Inflammatory macrophage treated with lipopolysaccharide for 1 hour (primary cell): ENCODE measurements at regions not wholly inside any gene's neighbourhood (a gene's known extent, or its start where the extent isn't known, plus 50 kb on each side); places are given as distances from the start of the nearest gene placed in this dataset.
"Not testable (repeated sequence)": the region's sequence is repeated elsewhere in the genome, so short reads cannot be mapped to it uniquely, and the experiment has no call there.

Source experiments
- DNase-seq, 2 donors: peaks; one replicate each; pipeline ENCODE4 v3.0.0-alpha.2; 2020 to 2022

DNA sequence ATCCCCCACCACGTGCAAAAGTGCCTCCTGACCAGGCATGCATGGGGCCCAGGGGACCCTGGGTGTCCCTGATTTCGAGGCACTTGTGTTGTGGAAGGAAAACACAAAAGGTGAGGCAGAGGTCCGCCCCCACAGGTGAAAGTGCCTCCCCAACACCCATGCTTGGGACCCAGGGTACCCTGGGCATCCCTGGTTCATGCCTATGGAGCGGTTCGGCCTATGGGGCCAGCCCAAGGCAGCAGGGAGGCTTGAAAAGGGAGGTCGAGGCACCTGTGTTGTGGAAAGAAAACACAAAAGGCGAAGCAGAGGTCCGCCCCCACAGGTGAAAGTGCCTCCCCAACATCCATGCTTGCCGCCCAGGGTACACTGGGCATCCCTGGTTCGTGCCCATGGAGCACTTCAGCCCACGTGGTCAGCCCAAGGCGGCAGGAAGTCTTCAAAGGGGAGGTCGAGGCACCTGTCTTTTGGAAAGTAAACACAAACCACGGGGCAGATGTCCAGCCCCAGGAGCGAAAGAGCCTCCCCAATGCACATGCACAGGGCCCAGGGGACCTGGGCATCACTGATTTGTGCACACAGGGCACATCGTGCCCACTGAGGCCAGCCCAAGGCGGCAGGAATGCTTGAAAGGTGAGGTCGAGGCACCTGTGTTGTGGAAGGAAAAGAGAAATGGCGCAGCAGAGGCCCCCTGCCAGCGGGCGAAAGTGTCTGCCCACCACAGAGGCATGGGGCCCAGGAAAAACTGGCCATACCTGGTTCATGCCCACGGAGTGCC lies 375.5 kb downstream of the ALG10 start:
- no peak for DNase-seq

DNA sequence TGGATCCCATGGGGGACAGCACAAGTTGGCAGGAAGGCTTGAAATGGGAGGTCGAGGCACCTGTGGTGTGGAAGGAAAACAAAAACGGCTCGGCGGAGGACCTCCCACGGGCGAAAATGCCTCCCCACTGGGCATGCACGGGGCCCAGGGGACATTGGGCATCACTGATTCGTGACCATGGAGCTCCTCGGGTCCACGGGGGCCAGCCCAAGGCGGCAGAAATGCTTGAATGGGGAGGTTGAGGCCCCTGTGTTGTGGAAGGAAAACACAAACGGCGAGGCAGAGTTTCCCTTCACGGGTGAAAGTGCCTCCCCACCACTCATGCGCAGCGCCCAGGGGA lies 376.0 kb downstream of the ALG10 start:
- no peak for DNase-seq

DNA sequence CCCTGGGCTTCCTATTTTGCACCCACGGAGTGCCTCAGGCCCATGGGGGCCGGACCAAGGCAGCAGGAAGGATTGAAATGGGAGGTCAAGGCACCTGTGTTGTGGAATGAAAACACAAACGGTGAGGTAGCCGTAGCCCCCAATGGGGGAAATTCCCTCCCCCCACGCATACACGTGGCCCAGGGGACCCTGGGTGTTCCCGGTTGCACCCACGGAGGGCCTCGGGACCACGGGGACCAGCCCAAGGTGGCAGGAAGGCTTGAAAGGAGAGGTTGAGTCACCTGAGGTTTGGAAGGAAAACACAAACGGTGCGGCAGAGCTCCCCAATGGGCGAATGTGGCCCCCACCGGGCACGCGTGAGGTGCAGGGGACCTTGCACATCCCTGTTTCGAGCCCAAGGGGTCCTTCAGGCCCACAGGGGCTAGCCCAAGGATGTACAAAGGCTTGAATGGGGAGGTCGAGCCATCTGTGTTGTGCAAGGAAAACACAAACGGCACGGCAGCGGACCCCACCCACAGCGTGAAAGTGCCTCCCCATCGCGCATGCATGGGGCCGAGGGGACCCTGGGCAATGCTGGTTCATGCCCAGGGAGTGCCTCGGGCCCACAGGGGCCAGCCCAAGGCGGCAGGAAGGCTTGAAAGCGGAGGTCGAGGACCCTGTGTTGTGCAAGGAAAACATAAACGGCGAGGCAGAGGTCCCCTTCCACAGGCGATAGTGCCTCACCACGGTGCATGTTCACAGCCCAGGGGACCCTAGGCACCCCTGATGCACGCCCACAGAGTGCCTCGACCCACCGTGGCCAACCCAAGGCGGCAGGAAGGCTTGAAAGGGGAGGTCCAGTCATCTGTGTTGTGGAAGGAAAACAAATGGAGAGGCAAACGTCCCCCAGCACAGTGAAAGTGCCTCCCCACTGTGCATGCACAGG lies 376.7 kb downstream of the ALG10 start:
- DNase-seq: no peak

DNA sequence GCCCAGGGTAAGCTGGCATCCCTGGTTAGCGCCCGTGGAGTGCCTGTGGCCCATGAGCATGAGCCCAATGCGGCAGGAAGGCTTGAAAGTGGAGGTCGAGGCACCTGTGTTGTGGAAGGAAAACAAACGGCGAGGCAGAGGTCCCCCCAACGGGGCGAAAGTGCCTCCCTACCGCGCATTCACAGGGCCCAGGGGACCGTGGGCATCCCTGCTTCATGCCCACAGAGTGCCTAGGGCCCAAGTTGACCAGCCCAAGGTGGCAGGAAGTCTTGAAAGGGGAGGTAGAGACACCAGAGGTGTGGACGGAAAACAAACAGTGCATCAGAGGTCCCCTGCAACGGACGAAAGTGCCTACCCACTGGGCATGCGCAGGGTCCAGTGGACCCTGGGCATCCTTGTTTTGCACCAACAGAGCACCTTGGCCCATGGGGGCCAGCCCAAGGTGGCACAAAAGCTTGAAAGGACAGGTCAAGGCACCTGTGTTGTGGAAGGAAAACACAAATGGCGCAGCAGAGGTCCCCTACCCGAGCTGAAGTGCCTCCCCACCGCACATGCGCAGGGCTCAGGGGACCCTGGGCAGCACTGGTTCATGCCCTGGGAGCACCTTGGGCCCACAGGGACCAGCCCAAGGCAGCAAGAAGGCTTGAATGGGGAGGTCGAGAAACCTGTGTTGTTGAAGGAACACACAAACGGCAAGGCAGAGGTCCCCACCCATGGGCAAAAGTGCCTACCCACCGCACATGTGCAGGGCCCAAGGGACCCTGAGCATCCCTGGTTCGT lies 377.5 kb downstream of the ALG10 start:
- DNase-seq: no peak

DNA sequence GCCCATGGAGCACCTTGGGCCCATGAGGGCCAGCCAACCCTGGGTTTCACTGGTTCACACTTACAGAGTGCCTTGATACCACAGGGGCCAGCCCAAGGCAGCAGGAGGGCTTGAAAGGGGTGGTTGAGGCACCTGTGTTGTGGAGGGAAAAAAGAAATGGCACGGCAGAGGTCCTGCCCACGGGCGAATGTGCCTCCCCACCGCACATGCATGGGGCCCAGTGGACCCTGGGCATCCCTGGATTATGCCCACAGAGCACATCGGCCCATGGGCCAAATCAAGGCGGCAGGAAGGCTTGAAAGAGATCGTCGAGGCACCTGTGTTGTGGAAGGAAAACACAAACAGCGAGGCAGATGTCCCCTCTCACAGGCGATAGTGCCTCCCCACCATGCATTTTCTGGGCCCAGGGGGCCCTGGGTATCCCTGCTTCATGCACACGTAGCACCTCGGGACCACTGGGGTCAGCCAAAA lies 378.1 kb downstream of the ALG10 start:
- DNase-seq: no peak

DNA sequence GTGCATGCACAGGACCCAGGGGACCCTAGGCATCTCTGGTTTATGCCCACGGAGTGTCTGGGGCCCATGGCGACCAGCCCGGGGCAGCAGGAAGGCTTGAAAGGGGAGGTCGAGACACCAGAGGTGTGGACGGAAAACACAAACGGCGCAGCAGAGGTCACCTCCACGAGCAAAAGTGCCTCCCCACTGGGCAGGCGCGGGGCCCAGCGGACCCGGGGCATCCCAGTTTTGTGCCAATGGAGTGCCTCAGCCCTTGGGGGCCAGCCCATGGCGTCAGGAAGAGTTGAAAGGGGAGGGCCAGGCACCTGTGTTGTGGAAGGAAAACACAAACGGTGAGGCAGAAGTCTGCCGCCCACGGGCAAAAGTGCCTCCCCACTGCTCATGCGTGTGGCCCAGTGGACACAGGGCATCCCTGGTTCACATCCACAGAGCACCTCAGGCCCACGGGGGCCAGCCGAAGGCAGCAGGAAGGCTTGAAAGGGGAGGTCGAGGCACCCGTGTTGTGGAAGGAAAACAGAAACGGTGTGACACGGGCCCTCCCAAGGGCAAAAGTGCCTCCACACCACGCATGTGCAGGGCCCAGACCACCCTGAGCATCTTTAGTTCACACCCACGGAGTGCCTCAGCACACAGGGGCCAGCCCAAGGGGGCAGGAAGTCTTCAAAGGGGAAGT lies 378.8 kb downstream of the ALG10 start:
- no peak for DNase-seq

DNA sequence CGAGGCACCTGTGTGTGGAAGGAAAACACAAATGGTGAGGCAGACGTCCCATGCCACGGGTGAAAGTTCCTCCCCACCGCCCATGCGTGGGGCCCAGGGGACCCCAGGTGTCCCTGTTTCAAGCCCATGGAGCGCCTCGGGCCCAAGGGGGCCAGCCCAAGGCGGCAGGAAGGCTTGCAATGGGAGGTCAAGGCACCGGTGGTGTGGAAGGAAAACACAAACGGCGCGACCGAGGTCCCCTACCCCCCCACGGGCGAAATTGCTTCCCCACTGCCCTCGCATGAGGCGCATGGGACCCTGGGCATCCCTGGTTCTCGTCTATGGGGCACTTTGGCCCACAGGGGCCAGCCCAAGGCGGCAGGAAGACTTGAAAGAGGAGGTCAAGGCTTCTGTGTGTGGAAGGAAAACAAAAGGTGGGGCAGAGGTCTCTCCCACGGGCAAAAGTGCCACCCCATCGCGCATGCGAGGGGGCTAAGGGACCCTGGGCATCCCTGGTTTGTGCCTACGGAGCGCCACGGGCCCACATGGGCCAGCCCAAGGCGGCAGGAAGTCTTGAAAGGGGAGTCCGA lies 379.4 kb downstream of the ALG10 start:
- no peak for DNase-seq

DNA sequence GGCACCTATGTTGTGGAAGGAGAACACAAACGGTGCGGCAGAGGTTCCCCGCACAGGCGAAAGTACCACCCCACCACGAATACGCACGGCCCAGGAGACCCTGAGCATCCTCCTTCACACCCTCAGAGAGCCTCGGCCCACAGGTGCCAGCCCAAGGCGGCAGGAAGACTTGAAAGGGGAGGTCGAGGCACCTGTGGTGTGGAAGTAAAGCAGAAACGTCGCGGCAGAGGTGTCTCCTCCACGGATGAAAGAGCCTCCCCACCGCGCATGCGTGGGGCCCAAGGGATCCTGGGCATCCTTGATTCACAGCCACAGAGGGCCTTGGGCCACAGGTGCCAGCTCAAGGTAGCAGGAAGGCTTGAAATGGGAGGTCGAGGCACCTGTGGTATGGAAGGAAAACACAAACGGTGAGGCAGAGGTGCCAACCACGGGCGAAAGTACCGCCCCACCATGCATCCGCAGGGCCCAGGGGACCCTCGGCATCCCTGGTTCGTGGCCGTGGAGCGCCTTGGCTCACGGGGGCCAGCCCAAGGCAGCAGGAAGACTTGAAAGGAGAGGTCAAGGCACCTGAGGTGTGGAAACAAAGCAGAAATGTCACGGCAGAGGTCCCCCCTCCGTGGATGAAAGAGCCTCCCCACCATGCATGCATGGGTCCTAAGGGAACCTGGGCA lies 380.1 kb downstream of the ALG10 start:
- DNase-seq: no peak

DNA sequence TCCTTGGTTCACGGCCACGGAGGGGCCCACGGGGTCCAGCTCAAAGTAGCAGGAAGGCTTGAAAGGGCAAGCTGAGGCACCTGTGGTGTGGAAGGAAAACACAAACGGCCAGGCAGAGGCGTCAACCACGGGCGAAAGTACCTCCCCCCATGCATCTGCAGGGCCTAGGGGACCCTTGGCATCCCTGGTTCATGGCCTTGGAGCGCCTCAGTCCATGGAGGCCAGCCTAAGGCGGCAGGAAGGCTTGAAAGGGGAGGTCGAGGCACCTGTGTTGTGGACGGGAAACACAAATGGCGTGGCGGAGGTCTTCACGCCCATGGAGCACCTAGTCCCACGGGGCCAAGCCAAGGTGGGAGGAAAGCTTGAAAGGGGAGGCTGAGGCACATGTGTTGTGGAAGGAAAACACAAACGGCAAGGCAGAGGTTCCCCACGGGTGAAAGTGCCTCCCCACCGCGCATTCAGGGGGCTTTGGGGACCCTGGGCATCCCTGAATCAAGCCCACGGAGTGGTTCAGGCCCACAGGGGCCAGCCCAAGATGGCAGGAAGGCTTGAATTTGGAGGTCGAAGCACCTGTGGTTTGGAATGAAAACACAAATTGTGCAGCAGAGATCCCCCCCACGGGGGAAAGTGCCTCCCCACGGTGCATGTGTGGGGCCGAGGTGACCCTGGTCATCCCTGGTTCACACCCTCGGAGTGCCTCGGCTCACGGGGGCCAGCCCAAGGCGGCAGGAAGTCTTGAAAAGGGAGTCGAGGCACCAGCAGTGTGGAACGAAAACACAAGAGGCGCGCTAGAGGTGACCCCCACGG lies 380.8 kb downstream of the ALG10 start:
- no peak for DNase-seq

DNA sequence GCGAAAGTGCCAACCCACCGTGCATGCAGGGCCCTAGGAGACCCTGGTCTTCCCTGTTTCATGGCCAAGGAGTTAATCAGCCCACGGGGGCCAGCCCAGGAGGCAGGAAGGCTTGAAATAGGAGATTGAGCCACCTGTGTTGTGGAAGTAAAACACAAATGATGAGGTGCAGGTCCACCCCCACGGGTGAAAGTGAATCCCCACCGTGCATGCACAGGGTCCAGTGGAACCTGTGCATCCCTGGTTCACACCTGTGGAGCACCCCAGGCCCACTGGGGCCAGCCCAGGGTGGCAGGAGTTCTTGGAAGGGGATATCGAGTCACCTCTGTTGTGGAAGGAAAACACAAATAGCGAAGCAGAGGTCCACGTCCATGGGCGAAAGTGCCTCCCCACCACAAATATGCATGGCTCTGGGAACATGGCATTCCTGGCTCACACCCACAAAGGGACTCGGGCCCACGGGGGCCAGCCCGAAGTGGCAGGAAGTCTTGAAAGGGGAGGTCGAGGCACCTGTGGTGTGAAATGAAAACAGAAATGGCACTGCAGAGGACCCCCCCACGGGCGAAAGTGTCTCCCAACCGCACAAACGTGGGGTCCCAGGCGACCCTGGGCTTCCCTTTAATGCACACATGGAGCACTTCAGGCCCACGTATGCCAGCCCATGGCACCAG lies 381.5 kb downstream of the ALG10 start:
- DNase-seq: no peak

DNA sequence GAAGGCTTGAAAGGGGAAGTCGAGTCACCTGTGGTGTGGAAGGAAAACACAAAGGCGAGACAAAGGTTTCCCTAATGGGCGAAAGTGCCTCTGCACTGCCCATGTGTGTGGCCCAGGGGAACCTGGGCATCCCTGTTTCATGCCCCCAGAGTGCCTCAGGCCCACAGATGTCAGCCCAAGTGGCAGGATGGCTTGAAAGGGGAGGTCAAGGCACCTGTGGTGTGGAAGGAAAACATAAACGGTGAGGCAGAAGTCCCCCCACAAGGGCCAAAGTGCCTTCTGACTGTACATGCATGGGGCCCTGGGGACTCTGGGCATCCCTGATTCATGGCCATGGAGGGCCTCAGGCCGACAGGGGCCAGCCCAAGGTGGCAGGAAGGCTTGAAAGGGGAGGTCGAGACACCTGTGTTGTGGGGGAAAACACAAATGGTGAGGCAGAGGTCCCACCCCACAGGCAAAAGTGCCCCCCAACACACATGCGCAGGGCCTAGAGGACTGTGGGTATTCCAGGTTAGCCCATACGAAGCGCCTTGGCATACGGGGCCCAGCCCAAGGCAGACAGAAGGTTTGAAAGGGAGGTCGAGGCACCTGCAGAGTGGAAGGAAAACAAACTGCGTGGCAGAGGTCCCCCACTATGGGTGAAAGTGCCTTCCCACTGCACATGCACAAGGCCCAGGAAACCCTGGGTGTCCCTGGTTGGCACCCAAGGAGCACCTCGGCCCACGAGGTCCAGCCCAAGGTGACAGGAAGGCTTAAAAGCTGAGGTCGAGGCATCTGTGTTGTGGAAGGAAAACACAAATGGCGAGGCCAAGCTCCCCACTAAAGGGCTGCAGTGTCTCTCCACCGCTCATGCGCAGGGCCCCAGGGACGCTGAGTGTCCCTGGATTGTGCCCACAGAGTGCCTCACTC lies 382.3 kb downstream of the ALG10 start:
- no peak for DNase-seq

DNA sequence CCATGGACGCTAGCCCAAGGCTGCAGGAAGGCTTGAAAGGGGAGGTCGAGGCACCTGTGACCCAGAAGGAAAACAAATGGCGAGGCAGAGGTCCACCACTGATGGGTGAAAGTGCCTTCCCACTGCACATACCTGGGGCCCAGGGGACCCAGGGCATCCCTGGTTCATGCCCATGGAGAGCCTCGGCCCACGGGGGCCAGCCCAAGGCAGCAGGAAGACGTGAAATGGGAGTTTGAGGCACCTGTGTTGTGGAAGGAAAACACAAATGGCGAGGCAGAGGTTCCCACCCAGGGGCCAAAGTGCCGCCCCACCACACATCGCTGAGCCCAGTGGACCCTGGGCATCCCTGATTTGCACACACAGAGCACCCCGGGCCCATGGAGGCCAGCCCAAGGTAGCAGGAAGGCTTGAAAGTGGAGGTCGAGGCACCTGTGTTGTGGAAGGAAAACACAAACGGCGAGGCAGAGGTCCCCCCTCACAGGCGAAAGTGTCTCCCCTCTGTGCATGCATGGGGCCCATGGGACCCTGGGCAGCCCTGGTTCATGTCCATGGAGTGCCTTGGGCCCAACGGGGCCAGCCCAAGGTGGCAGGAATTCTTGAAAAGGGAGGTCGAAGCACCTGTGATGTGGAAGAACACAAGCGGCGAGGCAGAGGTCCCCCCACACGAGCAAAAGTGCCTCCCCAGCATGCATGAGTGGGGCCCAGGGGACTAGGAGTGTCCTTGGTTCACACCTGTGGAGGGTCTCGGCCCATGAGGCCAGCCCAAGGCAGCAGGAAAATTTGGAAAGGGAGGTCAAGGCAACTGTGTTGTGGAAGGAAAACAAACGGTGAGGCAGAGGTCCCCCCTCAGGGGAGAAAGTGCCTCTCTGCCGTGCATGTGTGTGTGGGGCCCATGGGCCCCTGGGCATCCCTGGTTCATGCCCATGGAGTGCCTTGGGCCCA lies 383.3 kb downstream of the ALG10 start:
- no peak for DNase-seq

DNA sequence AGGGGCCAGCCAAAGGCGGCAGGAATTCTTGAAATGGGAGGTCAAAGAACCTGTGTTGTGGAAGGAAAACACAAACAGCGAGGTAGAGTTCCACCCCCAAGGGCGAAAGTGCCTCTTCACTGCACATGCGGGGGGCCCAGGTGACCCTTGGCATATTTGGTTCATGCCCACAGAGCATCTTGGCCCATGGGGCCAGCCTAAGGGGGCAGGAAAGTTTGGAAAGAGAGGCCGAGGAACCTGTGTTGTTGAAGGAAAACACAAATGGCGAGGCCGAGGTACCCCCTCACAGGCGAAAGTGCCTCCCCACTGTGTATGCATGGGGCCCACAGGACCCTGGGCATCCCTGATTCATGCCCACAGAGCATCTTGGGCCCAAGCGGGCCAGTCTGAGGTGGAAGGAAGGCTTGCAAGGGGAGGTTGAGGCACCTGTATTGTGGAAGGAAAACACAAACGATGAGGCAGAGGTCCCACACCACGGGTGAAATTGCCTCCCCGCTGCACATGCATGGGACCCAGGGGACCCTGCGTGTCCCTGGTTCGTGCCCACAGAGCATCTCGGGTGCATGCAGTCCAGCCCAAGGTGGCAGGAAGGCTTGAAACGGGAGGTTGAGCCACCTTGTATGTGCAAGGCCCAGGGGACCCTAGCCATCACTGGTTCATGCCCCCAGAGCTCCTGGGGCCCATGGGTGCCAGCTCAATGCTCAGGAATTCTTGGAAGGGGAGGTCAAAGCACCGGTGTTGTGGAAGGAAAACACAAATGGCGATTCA lies 384.1 kb downstream of the ALG10 start:
- DNase-seq: no peak

DNA sequence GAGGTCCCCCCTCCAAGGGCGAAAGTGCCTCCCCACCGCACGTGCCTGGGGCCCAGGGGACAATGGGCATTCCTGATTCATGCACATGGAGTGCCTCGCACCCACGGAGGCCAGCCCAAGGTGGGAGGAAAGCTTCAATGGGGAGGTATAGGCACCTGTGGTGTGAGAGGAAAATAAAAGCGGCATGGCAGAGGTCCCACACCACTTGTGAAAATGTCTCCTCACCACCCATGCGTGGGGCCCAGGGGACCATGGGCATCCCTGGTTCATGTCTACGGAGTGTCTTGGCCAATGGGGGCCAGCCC lies 384.7 kb downstream of the ALG10 start:
- no peak for DNase-seq

DNA sequence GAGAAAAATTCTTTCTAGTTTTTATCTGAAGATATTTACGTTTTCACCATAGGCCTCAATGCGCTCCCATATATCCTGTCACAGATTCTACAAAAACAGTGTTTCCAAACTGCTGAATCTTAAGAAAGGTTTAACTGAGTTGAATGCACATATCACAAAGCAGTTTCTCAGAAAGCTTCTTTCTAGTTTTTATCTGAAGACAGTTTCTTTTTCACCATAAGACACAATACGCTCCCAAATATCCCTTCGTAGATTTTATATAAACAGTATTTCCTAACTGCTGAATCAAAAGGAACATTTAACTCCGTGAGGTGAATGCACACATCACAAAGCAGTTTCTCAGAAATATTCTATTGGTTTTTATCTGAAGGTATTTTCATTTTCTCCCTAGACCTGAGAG lies 385.5 kb downstream of the ALG10 start:
- no peak for DNase-seq

DNA sequence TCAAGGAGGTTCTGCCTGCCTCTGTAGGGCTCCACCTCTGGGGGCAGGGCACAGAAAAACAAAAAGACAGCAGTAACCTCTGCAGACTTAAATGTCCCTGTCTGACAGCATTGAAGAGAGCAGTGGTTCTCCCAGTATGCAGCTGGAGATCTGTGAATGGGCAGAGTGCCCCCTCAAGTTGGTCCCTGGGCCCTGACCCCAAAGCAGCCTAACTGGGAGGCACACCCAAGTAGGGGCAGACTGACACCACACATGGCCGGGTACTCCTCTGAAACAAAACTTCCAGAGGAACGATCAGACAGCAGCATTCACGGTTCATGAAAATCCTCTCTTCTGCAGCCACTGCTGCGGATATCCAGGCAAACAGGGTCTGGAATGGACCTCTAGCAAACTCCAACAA lies 409.2 kb downstream of the ALG10 start:
- DNase-seq: not testable (repeated sequence)
